K562 (cell line): ENCODE measurements at regions not wholly inside any gene's neighbourhood (a gene's known extent, or its start where the extent isn't known, plus 50 kb on each side); places are given as distances from the start of the nearest gene placed in this dataset.

Source experiments
- ATAC-seq: fragments of 200-7000 bp; cut with Tn5 transposase; 3 replicates; pipeline ENCODE4 v1.9.1; 2020; ENCODE audit warnings: moderate library complexity
- BruUV-seq: library from RNA; stranded (reverse); fragments of 400-500 nt; replicated peaks from 2 replicates; lab custom pipeline; 2021; lab: Mats Ljungman, UMichigan
- CTCF ChIA-PET: fragments of 300-600 bp; formaldehyde crosslinking; extraction: SDS; loops from one replicate; lab custom pipeline; 2021; ENCODE audit warnings: low intra/inter-chr PET ratio; lab: Yijun Ruan, JAX
- POLR2A ChIA-PET: fragments of 300-600, 350-650 bp; sonication (Branson Sonifier 250); formaldehyde crosslinking; extraction: SDS; loops from one replicate; lab custom pipeline; 2021; ENCODE audit warnings: antibody characterized with exemption, inconsistent platforms; lab: Yijun Ruan, JAX
- DNase-seq, 4 experiments: peaks; one replicate each; pipeline versions ENCODE4 v3.0.0 to v3.0.0-alpha.2; 2011 to 2018; ENCODE audit warnings: low spot score in 3 of 4, mixed read lengths in 3 of 4; ENCODE audit errors: extremely low read depth in 1 of 4
- FAIRE-seq: peaks from 2 replicates; lab custom pipeline; 2011; peaks lifted over from hg19 to GRCh38; lab: Jason Lieb, UNC
- H2AFZ ChIP-seq: 2 replicates; pipeline ENCODE4 v1.6.0; 2011; ENCODE audit warnings: low read depth, low read length, control low read depth, inconsistent platforms
- H3K27ac ChIP-seq: fragments of 200-600 bp; 3 replicates; pipeline ENCODE4 v1.8.0; 2011; ENCODE audit warnings: low read depth, mild to moderate bottlenecking, control low read depth, inconsistent platforms, low read length, moderate library complexity, mixed read lengths; ENCODE audit errors: extremely low read depth
- H3K27me3 ChIP-seq, 2 experiments: fragments of 300-600 bp in 1 of 2; 2 replicates in 1 of 2; 3 replicates in 1 of 2; pipeline versions ENCODE4 v1.6.0 to v1.8.0; 2011; ENCODE audit warnings: inconsistent platforms in 2 of 2, low read length in 2 of 2, mild to moderate bottlenecking in 1 of 2, mixed read lengths in 1 of 2, moderate library complexity in 1 of 2; ENCODE audit not compliant: control insufficient read depth in 2 of 2, insufficient read depth in 2 of 2
- H3K36me3 ChIP-seq: fragments of 300-600 bp; 3 replicates; pipeline ENCODE4 v1.8.0; 2011; ENCODE audit warnings: mild to moderate bottlenecking, low read length, inconsistent platforms; ENCODE audit not compliant: control insufficient read depth, insufficient read depth
- H3K4me1 ChIP-seq, 2 experiments: fragments of 200-600 bp in 1 of 2; replicated peaks in 1 of 2; 2 replicates in 1 of 2; 3 replicates in 1 of 2; pipeline versions ENCODE4 v1.5.1 to v1.8.0; 2011; ENCODE audit warnings: inconsistent platforms in 2 of 2, low read length in 2 of 2, mild to moderate bottlenecking in 1 of 2, mixed read lengths in 1 of 2, moderate library complexity in 1 of 2; ENCODE audit not compliant: control insufficient read depth in 2 of 2, insufficient read depth in 2 of 2
- H3K4me2 ChIP-seq: 2 replicates; pipeline ENCODE4 v1.6.1; 2011; ENCODE audit warnings: low read length, control low read depth, inconsistent platforms, mixed read lengths; ENCODE audit not compliant: insufficient read depth
- H3K4me3 ChIP-seq: fragments of 200-600 bp; sonication (generic), shearing (Covaris generic); 2 replicates; pipeline ENCODE4 v1.5.1; 2016; ENCODE audit warnings: control low read depth, inconsistent platforms
- H3K79me2 ChIP-seq: fragments of 200-600 bp; 3 replicates; pipeline ENCODE4 v1.8.0; 2011; ENCODE audit warnings: low read length, inconsistent platforms; ENCODE audit not compliant: control insufficient read depth, insufficient read depth
- H3K9ac ChIP-seq, 2 experiments: 2 replicates each; pipeline versions ENCODE4 v1.6.0 to v1.6.1; 2011; ENCODE audit warnings: low read depth in 2 of 2, low read length in 2 of 2, control low read depth in 1 of 2, inconsistent platforms in 1 of 2, mild to moderate bottlenecking in 1 of 2, mixed read lengths in 1 of 2; ENCODE audit not compliant: insufficient read depth in 1 of 2
- H3K9me1 ChIP-seq: one replicate; pipeline ENCODE4 v1.6.0; 2011; ENCODE audit warnings: inconsistent platforms, mild to moderate bottlenecking, low read length, moderate library complexity; ENCODE audit not compliant: control insufficient read depth, insufficient read depth
- H3K9me3 ChIP-seq: replicated peaks from 2 replicates; pipeline ENCODE4 v1.5.1; 2011; ENCODE audit warnings: low read depth, low read length, inconsistent platforms; ENCODE audit not compliant: control insufficient read depth, insufficient read depth
- H4K20me1 ChIP-seq: replicated peaks from 2 replicates; pipeline ENCODE4 v1.6.1; 2011; ENCODE audit warnings: low read length, inconsistent platforms, mixed read lengths; ENCODE audit not compliant: control insufficient read depth, insufficient read depth
- HOMEZ ChIP-seq: fragments of 250-450 bp; sonication (Bioruptor Pico); IDR thresholded peaks from 2 replicates; pipeline ENCODE4 v1.4.0; 2020; ENCODE audit warnings: mild to moderate bottlenecking, moderate library complexity
- MTA2 ChIP-seq: fragments of 450-650 bp; IDR thresholded peaks from 2 replicates; pipeline ENCODE4 v1.6.1; 2016; ENCODE audit warnings: low read depth
- POU5F1 ChIP-seq: fragments of 150-350 bp; IDR thresholded peaks from 2 replicates; pipeline ENCODE4 v1.6.1; 2014; ENCODE audit warnings: borderline replicate concordance, low read length, low read depth, mild to moderate bottlenecking; ENCODE audit not compliant: partially characterized antibody
- RAD21 ChIP-seq, 2 experiments: fragments of 250-450 bp in 1 of 2; fragments of 450-650 bp in 1 of 2; sonication (Bioruptor Pico) in 1 of 2; formaldehyde crosslinking in 1 of 2; IDR thresholded peaks in 1 of 2; conservative IDR thresholded peaks in 1 of 2; 2 replicates each; pipeline versions ENCODE4 v1.4.0 to v1.8.0; 2020 to 2022; ENCODE audit warnings: mild to moderate bottlenecking in 2 of 2, moderate library complexity in 1 of 2
- RFX7 ChIP-seq: fragments of 250-450 bp; sonication (Bioruptor Pico); IDR thresholded peaks from 2 replicates; pipeline ENCODE4 v1.5.1; 2021; ENCODE audit warnings: mild to moderate bottlenecking
- SNAPC5 ChIP-seq: fragments of 250-450 bp; sonication (Bioruptor Pico); IDR thresholded peaks from 2 replicates; pipeline ENCODE4 v1.8.0; 2021; ENCODE audit warnings: moderate library complexity, mild to moderate bottlenecking, inconsistent platforms
- THAP7 ChIP-seq: fragments of 250-450 bp; sonication (Bioruptor Pico); IDR thresholded peaks from 2 replicates; pipeline ENCODE4 v1.5.0; 2021
- TRIM25 ChIP-seq: fragments of 450-650 bp; IDR thresholded peaks from 2 replicates; pipeline ENCODE4 v1.7.0; 2016; ENCODE audit warnings: borderline replicate concordance
- ZNF165 ChIP-seq: fragments of 250-450 bp; sonication (Bioruptor Pico); IDR thresholded peaks from 2 replicates; pipeline ENCODE4 v1.4.0; 2020; ENCODE audit warnings: borderline replicate concordance
- ZNF609 ChIP-seq: sonication (generic); formaldehyde crosslinking; IDR thresholded peaks from 2 replicates; pipeline ENCODE4 v1.8.1; 2023; ENCODE audit warnings: missing genetic modification reagents, mild to moderate bottlenecking, borderline replicate concordance
- ZNF764 ChIP-seq: fragments of 250-450 bp; sonication (Bioruptor Pico); IDR thresholded peaks from 2 replicates; pipeline ENCODE4 v1.4.0; 2020; ENCODE audit warnings: low read depth, mild to moderate bottlenecking, moderate library complexity
- WGBS: fragments of 100-300 bp; shearing (Covaris generic); methylation state at CpG from one replicate; pipeline ENCODE4 v1.1.6; 2016; ENCODE audit warnings: low coverage, mixed read lengths; ENCODE audit not compliant: insufficient coverage; ENCODE audit errors: missing lambda C conversion rate; 5-methylcytosine and 5-hydroxymethylcytosine counted together
- in situ Hi-C: fragments of 300-500 bp; cut with MboI; formaldehyde crosslinking; loops from 4 replicates; pipeline ENCODE4 v1.15.0; 2018; ENCODE audit warnings: inconsistent platforms, mixed read lengths
- intact Hi-C: fragments of 100-400 bp; cut with micrococcal nuclease; formaldehyde crosslinking; loops from 2 replicates; pipeline ENCODE4 v1.14.2; 2022

DNA sequence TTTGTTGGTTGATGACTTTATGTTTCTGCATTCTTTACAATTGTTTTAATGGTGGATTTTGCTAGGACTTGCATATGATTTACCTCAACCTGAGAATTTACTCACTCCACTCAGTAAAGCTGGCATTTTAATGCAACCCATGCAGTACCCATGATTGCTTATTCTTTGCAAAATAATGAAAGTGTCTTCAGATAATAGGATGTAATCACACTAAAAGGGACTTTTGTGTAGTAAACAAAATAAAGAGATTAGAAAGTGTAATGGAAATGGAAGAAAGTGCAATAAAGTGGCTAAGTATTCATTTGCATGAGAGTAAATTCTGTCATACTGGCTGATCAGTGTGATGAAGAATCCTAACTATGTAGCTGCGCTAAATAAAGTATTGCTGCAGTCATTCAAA is 87.6 kb upstream of the NOVA1 start (continued):
- TF ChIP-seq TRIM25, result no peak
- no peak for TF ChIP-seq RAD21 (CRISPR knock-in tag; conservative IDR thresholded peaks at IDR 0.05 in 1 of 2, IDR thresholded peaks at IDR 0.05 in 1 of 2)
- no peak for TF ChIP-seq ZNF165

GRCh38 chr14:26687301-26687837 is 89.5 kb upstream of the NOVA1 start:
- H3K9me1 ChIP-seq, result no peaks in the 10 kb centered on the region
- H3K27ac ChIP-seq, result no peak overlapping the region
- no peak overlapping the region for H3K9ac ChIP-seq
- no peak overlapping the region for H3K4me3 ChIP-seq
- DNase-seq (no peak), ATAC-seq (no peak), FAIRE-seq (no peak)
- H3K4me2 ChIP-seq, result no peak overlapping the region
- no peaks in the 10 kb centered on the region for H3K36me3 ChIP-seq
- H3K79me2 ChIP-seq, result no peaks in the 10 kb centered on the region
- intact Hi-C loops (no loop called here), in situ Hi-C loops (no loop called here)
- H2AFZ ChIP-seq, result no peak overlapping the region
- ChIA-PET CTCF (no interaction called here), POLR2A (no interaction called here)
- H4K20me1 ChIP-seq, result no peaks in the 10 kb centered on the region
- no TSS peak for BruUV-seq
- no peaks in the 10 kb centered on the region for H3K27me3 ChIP-seq
- no peaks in the 10 kb centered on the region for H3K9me3 ChIP-seq
- H3K4me1 ChIP-seq, result no peaks in the 10 kb centered on the region
- 0% methylated on average over 2 of the region's 2 CpGs for WGBS
- TF ChIP-seq ZNF764 (CRISPR knock-in tag), result no peak
- TF ChIP-seq THAP7 (CRISPR knock-in tag), result no peak
- TF ChIP-seq RFX7 (CRISPR knock-in tag), result no peak
- TF ChIP-seq HOMEZ (CRISPR knock-in tag), result no peak
- no peak for TF ChIP-seq MTA2
- TF ChIP-seq POU5F1, result no peak
- TF ChIP-seq SNAPC5, result no peak
- TF ChIP-seq ZNF609, result no peak
